ENCODE measurements at regions not wholly inside any gene's neighbourhood (a gene's known extent, or its start where the extent isn't known, plus 50 kb on each side); places are given as distances from the start of the nearest gene placed in this dataset.

- no peak for DNase-seq
Observed at GRCh38 chr1:201710632-201711597, 118.0 kb upstream of the IPO9 start.

DNA sequence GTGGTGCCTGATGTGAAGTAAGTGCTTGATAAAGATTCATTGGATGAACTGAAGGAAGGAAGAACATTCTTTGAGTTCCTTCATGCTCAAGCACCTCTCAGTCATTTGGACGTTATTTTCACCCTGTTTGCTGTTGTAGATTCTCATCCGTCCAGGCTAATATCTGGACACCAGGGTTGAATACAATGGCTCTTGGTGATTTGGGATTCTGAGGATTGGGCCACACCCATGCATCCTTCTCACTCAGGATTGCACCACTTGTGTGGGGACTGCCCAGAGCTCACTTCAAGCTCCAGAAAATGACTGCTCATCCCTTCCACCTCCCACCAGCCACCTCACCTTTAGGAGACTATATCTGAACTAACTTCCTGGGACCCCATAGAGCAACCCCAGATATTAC, 117.1 kb upstream of the IPO9 start:
- no peak for DNase-seq

DNA sequence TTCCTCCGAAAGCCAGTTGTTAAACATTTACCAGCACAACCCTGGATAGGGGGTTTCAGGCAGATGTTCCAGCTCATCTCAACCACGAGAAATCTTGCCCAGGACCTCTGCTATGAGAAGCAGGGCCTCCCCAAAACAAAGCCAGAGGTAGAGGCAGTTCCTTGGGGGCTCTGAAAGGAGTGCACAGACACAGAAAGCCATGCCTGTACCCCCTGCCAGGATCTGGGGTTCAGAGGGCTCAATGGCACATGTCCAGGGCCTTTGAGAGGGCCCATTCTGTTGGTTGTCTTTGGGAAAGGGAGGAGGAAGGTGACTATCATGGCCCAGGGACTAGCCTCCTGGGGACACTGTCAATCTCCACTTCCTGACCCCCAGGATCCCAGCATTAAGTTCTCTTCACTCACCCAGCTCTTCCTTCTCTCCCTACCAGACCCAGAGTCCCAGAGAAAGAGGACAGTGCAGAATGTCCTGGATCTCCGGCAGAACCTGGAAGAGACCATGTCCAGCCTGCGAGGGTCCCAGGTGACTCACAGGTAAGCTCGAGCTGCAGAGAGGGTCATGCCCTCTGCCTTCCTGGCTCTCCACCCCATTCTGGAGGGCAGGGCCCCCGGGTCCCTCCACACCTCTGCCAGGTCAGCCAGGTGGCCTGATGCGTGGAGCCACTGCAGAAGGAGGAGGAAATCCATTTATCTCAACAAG, 116.4 kb upstream of the IPO9 start:
- DNase-seq: no peak

GRCh38 chr1:201713086-201713810, 115.7 kb upstream of the IPO9 start:
- peak; percentile 98 for DNase-seq

DNA sequence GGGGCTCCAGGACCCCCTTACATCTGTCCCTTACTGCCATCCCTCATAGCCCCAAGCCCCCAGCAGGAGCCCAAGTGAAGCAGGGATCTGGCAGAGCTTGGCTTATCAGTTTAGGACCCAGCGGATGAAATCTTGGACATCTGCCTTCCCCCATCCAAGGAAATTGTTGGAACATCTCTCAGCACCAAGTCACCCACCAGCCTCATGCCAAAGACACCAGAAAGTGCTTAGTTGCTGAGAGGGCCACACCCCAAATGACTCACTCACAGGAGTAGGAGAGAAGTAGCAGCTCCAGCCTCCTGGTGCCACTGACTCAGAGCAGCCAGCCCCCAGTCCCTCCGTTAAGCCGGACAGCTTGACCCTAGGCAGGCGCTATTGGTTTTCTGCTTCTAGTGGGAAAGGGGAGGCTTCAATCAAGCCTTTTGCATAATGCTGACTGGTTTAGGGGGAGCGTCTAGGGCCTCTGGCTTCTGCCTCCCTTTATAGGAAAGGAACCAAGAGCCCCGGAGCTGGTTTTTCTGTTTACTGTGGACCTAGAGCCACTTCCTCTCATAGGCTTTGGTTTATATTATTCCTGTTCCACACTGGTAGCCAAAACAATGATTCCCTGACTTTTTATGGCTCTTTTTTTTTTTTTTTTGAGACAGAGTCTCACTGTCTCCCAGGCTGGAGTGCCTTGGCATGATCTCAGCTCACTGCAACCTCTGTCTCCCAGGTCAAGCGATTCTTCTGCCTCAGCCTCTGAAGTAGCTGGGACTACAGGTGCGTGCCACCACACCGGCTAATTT, 114.2 kb upstream of the IPO9 start:
- DNase-seq: peak; percentile 99

GRCh38 chr1:201715351-201715750, 113.6 kb upstream of the IPO9 start:
- DNase-seq: no peak

DNA sequence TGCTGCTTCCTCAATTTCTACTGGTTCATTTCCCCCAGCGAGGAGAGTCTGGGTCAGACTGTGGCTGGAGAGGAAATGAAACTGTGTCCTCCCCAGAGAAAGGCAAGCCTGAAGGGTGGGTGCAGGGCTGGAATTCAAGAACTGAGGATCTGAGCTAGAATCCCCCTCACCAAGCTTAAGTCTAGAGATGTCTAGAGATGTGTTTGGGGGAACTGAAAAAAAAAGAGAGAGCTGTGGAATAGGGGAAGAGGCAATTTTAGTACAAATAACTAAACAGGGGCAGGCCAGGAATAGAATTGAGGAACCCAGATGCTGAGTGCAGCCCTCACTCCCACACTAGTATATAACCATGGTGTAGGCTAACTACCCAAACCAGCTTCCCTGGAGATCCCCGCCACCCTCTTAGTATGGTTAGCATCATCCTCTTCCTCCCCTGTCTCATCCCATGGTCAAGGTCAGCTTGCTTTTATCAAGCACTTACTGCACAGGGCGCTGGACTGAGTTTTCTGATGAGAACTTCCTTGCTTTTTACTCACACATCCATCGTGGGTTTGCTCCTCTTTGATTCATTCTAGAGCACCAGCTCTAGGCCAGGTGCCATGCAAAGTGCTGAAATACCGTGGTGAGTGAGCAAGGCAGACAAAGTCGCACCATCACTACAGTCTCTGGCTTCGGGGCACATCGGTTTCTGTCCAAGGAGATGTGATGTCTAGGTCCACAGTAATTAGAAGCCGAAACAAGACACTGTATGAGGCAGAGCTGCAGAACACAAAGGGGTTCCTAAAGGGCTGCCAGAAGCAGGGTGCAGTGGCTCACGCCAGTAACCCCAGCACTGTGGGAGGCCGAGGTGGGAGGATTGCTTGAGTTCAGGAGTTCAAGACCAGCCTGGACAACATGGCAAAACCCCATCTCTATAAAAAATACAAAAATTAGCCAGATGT, 112.9 kb upstream of the IPO9 start:
- DNase-seq: no peak

- no peak for DNase-seq
Observed at GRCh38 chr1:201716742-201717135, 112.2 kb upstream of the IPO9 start.

DNA sequence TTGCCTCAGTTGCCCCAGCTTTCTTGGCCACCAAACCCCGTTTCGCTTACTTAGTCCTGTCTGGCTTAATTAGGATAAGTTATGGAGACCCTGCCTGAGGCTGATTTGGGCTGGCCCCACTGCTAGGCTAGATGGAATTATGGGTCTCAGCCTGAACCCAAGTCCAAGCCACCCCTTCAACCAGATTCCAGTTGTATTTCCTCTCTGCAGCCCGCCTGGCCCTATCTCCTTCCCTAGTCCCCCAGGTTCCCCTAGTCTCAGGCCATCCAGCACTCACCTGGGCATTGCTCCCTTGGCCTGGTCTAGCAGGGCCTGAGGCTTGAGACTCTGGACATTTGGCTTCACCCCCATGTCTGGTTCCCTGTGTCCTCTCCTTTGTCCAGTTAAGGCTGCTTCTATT, 111.7 kb upstream of the IPO9 start:
- DNase-seq: no peak

- DNase-seq: no peak
Observed at GRCh38 chr1:201718346-201719202, 110.4 kb upstream of the IPO9 start.

DNA sequence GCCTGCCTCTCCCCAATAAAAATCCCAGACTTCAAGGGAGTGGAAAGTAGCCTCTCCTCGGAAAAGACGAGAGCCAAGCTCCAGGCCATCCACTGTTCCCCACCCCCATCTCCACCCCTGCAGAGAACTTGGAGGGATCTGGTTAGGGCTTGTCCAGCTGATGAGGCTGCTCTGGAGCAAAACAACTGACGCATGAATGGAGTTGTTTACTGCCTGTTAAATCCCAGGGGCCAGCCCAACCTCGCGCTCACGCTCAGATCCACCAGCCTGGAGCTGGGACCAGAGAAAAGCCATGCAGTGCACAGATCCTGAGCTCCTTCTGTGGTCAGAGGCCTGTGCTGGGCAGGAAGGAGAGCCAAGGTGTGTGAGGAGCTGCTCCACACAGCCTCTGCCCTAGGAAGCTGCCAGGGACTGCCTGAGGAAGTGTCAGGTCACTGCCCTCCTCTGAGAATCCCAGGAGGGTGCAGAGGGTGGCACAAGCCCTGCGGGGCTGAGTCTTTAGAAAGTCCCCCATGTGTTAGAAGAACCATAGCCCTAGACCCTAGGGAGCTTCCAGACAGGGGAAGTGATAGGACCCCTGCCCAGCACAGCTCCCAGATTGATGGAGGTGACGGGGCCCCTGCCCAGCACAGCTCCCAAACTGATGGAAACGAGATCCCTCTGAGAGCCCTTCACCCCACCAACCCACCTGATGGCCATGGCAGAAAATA, 109.0 kb upstream of the IPO9 start:
- DNase-seq: no peak

DNA sequence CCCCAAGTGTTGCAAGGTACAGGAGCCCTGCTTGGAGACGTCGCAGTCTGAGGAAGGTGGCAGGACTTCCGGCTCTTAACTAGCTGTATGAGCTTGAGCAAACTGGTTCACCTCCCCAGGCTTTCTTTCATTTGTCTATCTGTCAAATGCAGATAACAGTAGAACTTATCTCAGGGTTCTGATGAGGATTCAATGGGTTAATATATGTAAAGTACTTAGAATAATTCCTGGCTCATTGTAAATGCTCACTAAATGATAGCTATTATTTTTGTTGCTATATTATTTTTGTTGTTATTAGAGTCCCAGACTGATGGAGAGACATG, 108.5 kb upstream of the IPO9 start:
- DNase-seq: no peak

DNA sequence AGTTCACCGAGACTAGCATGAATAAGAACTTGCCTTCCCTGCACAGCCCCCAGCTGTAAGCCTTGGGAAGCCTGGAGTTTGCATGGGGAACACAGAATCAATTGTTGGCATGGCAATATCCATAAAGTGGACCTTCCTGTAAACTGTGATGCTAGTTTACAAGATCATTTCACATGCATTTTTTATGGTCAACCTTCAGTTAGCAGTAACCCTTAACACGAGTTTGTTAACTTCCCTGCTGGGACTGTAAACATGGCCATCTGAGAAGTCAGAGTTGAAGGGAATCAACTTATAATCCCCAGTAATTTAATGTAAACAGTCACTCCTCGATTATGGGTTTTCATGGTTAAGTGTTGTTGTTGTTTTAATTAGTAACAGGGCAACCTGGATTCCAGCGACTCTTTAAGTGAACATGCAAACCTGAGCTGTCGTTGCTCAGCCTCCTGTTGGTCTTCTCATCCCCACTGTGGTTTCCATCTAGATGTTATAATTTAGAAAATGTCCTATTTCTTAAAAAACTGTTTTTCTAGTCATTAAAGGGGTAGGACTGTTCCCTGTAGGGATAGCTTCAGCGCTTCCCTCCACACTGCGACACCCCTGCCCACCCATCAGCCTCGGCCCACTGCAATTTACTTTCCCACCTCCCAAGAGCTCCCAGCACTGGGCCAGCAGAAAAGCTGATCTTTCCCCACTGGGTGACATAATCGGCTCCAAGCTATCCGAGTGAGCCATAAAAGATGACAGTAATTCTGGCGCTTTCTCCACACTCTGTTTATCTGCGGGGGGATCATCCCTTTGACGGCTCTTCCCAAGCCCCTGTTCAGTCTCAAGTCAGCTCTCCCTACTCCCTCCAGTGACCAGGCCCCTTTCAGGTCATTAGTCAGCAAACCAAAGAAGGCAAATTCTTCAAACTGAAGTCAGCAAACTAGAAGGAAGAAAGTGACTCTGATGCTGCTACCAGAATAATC, 107.6 kb upstream of the IPO9 start:
- DNase-seq: no peak

DNA sequence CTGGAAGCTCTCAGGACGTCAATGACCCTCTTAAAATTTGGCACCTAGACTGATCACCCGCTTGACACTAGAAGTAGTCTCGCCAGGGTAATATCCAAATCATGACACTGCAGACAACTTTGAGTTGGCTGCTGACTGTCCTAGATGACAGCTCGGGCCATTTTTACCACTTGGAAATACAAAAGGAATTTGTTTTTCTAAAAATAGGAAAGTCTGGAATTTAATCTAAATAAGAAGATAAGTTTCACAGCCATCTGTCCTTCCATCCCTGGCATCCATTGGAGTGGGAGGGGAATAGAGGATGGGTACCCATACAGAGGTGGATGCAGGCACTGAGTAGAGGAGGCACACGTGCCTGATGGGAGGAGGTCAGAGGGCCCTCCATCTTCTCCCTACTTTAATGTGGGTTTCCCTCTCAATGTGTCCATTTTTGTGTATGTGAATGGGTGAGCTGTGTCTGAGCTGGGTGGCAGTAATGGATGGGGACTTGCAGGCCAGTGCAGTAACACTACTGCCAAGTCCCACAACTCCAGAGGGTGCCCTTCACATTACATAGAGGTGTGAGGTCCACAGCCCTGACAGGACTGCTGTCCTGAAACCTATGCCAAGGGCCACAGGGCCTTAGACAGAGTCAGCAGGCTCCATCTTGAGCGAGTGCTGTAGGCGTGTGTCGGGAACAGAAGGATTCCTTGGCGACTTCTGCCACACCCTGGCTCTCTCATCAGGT, 104.8 kb upstream of the IPO9 start:
- no peak for DNase-seq

DNA sequence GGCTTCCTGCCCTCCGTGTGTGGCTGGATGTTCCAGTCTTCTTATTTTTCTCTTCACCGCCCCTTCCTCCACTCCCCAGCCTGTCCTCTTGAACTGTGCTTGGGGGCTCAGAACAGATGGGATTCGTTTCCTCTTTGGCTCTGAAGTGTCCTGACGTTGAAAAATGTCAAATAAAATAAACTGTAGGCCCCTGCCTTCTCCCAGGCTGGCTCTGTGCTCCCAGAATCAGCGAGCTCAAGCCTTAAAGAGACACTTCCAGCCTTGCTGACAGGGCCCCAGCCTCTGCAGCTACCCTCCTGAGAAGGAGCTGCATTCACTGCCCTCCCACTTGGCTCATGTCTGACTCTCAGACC, 104.2 kb upstream of the IPO9 start:
- DNase-seq: no peak

- DNase-seq: no peak
Observed at GRCh38 chr1:201726700-201727099, 102.3 kb upstream of the IPO9 start.

DNA sequence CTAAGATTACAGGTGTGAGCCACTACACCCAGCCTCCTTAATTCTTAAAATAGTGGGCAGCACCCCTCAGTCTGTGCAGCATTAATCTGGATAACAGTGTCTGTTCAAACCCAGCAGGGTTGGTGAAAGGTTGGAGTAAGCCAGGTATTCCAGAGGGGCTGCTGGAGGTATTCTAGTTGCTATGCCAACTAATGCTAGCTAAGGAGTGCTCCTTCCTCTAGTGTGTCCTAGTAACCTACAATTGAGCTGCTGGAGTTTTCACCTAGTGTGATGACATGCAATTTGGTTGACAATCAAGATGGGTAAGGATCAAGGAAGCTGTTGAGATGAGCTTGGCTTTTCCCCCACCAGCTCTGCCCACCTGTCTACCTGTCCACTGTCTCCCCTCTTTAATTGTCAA, 100.2 kb upstream of the IPO9 start:
- DNase-seq: no peak

GRCh38 chr1:201729973-201730608, 98.9 kb upstream of the IPO9 start:
- DNase-seq: no peak
